Activated naive CD8-positive, alpha-beta T cell treated with anti-CD3 and anti-CD28 coated beads, Interleukin-2, amount 10 ng/mL, durations not matched to agents 7 days and 5 days (primary cell): ENCODE measurements at regions not wholly inside any gene's neighbourhood (a gene's known extent, or its start where the extent isn't known, plus 50 kb on each side); places are given as distances from the start of the nearest gene placed in this dataset.

Experiments used
- ATAC-seq: fragments of 150-1000 bp; cut with Tn5 transposase; one replicate; pipeline ENCODE4 v1.10.0; 2021; ENCODE audit warnings: low read depth, moderate library complexity
- POLR2A ChIA-PET: fragments of 350-600 bp; sonication (Branson Sonifier 250); formaldehyde crosslinking; loops from one replicate; lab custom pipeline; 2021; ENCODE audit warnings: antibody characterized with exemption; lab: Charles Lee
- DNase-seq: peaks from one replicate; pipeline ENCODE4 v3.0.0; 2021
- H3K27ac Mint-ChIP-seq: one replicate; pipeline ENCODE4 v1.8.0; 2022; ENCODE audit warnings: mild to moderate bottlenecking, mixed read lengths
- H3K27me3 Mint-ChIP-seq: one replicate; pipeline ENCODE4 v1.8.0; 2022; ENCODE audit warnings: mild to moderate bottlenecking, moderate library complexity, mixed read lengths
- H3K36me3 Mint-ChIP-seq: one replicate; pipeline ENCODE4 v1.8.0; 2021; ENCODE audit warnings: mild to moderate bottlenecking, mixed read lengths
- H3K4me1 Mint-ChIP-seq: one replicate; pipeline ENCODE4 v1.8.0; 2021; ENCODE audit warnings: mixed read lengths
- H3K4me3 Mint-ChIP-seq: one replicate; pipeline ENCODE4 v1.8.0; 2022; ENCODE audit warnings: mild to moderate bottlenecking, moderate library complexity, mixed read lengths
- H3K9me3 Mint-ChIP-seq: one replicate; pipeline ENCODE4 v1.8.0; 2021; ENCODE audit warnings: mixed read lengths

GRCh38 chr17:31693433-31694220 lies 165.4 kb downstream of the COPRS start:
- no peak for ATAC-seq
- Mint-ChIP-seq H3K27ac (no peak overlapping the region), H3K36me3 (no peaks in the 10 kb centered on the region), H3K9me3 (no peaks in the 10 kb centered on the region), H3K4me1 (no peaks in the 10 kb centered on the region), H3K4me3 (no peak overlapping the region), H3K27me3 (peaks cover 6% of the 10 kb centered on the region)
- POLR2A ChIA-PET: no interaction called here
- no peak for DNase-seq

GRCh38 chr17:31692632-31693031 lies 166.4 kb downstream of the COPRS start:
- no peak overlapping the region for H3K4me3 Mint-ChIP-seq
- ATAC-seq (no peak), DNase-seq (no peak)
- no peaks in the 10 kb centered on the region for H3K9me3 Mint-ChIP-seq
- peaks cover 3% of the 10 kb centered on the region for H3K27me3 Mint-ChIP-seq
- H3K27ac Mint-ChIP-seq: no peak overlapping the region
- H3K4me1 Mint-ChIP-seq: no peaks in the 10 kb centered on the region
- no peaks in the 10 kb centered on the region for H3K36me3 Mint-ChIP-seq
- POLR2A ChIA-PET: no interaction called here

- Mint-ChIP-seq H3K27me3 (peaks cover 3% of the 10 kb centered on the region), H3K4me1 (no peaks in the 10 kb centered on the region), H3K27ac (no peak overlapping the region), H3K36me3 (no peaks in the 10 kb centered on the region), H3K4me3 (no peak overlapping the region), H3K9me3 (no peaks in the 10 kb centered on the region)
- ATAC-seq (no peak), DNase-seq (no peak)
- POLR2A ChIA-PET: no interaction called here
Measured at GRCh38 chr17:31692027-31692426, 167.0 kb downstream of the COPRS start.

GRCh38 chr17:31691251-31691905 lies 167.7 kb downstream of the COPRS start:
- no peak for ATAC-seq

GRCh38 chr17:31690151-31690551 lies 168.9 kb downstream of the COPRS start:
- Mint-ChIP-seq H3K4me1 (no peaks in the 10 kb centered on the region), H3K27ac (no peak overlapping the region), H3K27me3 (peaks cover 9% of the 10 kb centered on the region), H3K9me3 (no peaks in the 10 kb centered on the region), H3K4me3 (no peak overlapping the region), H3K36me3 (no peaks in the 10 kb centered on the region)
- DNase-seq: no peak
- no peak for ATAC-seq
- POLR2A ChIA-PET: no interaction called here

More at GRCh38 chr17:31691251-31691905, 167.7 kb downstream of the COPRS start:
- POLR2A ChIA-PET: no interaction called here
- Mint-ChIP-seq H3K9me3 (no peaks in the 10 kb centered on the region), H3K4me1 (no peaks in the 10 kb centered on the region), H3K36me3 (no peaks in the 10 kb centered on the region), H3K27me3 (peaks cover 9% of the 10 kb centered on the region), H3K27ac (no peak overlapping the region), H3K4me3 (no peak overlapping the region)
- no peak for DNase-seq

- DNase-seq: no peak
- no peak overlapping the region for H3K27ac Mint-ChIP-seq
- no peaks in the 10 kb centered on the region for H3K9me3 Mint-ChIP-seq
Measured at GRCh38 chr17:31688701-31689100, 170.3 kb downstream of the COPRS start.

GRCh38 chr17:31687505-31688126 lies 171.4 kb downstream of the COPRS start:
- Mint-ChIP-seq H3K36me3 (no peaks in the 10 kb centered on the region), H3K27ac (no peak overlapping the region), H3K9me3 (no peaks in the 10 kb centered on the region), H3K4me3 (no peak overlapping the region), H3K4me1 (no peaks in the 10 kb centered on the region), H3K27me3 (peaks cover 18% of the 10 kb centered on the region)
- POLR2A ChIA-PET: no interaction called here
- ATAC-seq (no peak), DNase-seq (no peak)

More at GRCh38 chr17:31688701-31689100, 170.3 kb downstream of the COPRS start:
- ATAC-seq: no peak
- no peaks in the 10 kb centered on the region for H3K36me3 Mint-ChIP-seq
- H3K4me3 Mint-ChIP-seq: no peak overlapping the region
- H3K4me1 Mint-ChIP-seq: no peaks in the 10 kb centered on the region
- H3K27me3 Mint-ChIP-seq: peaks cover 10% of the 10 kb centered on the region
- POLR2A ChIA-PET: no interaction called here

- no peaks in the 10 kb centered on the region for H3K4me1 Mint-ChIP-seq
- DNase-seq (no peak), ATAC-seq (no peak)
- H3K36me3 Mint-ChIP-seq: no peaks in the 10 kb centered on the region
- peaks cover 23% of the 10 kb centered on the region for H3K27me3 Mint-ChIP-seq
- POLR2A ChIA-PET: no interaction called here
- no peak overlapping the region for H3K4me3 Mint-ChIP-seq
- H3K9me3 Mint-ChIP-seq: no peaks in the 10 kb centered on the region
- H3K27ac Mint-ChIP-seq: no peak overlapping the region
Measured at GRCh38 chr17:31686495-31686894, 172.5 kb downstream of the COPRS start.

- Mint-ChIP-seq H3K9me3 (no peaks in the 10 kb centered on the region), H3K4me1 (peaks cover 6% of the 10 kb centered on the region), H3K27ac (no peak overlapping the region), H3K36me3 (no peaks in the 10 kb centered on the region), H3K4me3 (no peak overlapping the region), H3K27me3 (peaks cover 33% of the 10 kb centered on the region)
- POLR2A ChIA-PET: no interaction called here
- ATAC-seq: no peak
- no peak for DNase-seq
Measured at GRCh38 chr17:31684901-31685300, 174.1 kb downstream of the COPRS start.

GRCh38 chr17:31680126-31680525 lies 178.9 kb downstream of the COPRS start:
- H3K4me3 Mint-ChIP-seq: no peak overlapping the region
- peaks cover 7% of the 10 kb centered on the region for H3K4me1 Mint-ChIP-seq
- POLR2A ChIA-PET: no interaction called here
- ATAC-seq: no peak
- H3K36me3 Mint-ChIP-seq: no peaks in the 10 kb centered on the region
- peaks cover 33% of the 10 kb centered on the region for H3K27me3 Mint-ChIP-seq
- H3K27ac Mint-ChIP-seq: no peak overlapping the region
- no peaks in the 10 kb centered on the region for H3K9me3 Mint-ChIP-seq
- DNase-seq: no peak

GRCh38 chr17:31679667-31680066 lies 179.4 kb downstream of the COPRS start:
- Mint-ChIP-seq H3K27ac (no peak overlapping the region), H3K36me3 (no peaks in the 10 kb centered on the region), H3K9me3 (no peaks in the 10 kb centered on the region), H3K4me3 (no peak overlapping the region), H3K27me3 (peaks cover 36% of the 10 kb centered on the region), H3K4me1 (peaks cover 7% of the 10 kb centered on the region)
- DNase-seq (no peak), ATAC-seq (no peak)
- POLR2A ChIA-PET: no interaction called here

GRCh38 chr17:31678431-31678830 lies 180.6 kb downstream of the COPRS start:
- Mint-ChIP-seq H3K4me3 (no peak overlapping the region), H3K27me3 (peaks cover 34% of the 10 kb centered on the region), H3K27ac (no peak overlapping the region), H3K36me3 (no peaks in the 10 kb centered on the region), H3K4me1 (peaks cover 7% of the 10 kb centered on the region), H3K9me3 (no peaks in the 10 kb centered on the region)
- DNase-seq (no peak), ATAC-seq (no peak)
- POLR2A ChIA-PET: no interaction called here

GRCh38 chr17:31677681-31678080 lies 181.4 kb downstream of the COPRS start:
- ATAC-seq (no peak), DNase-seq (no peak)
- Mint-ChIP-seq H3K36me3 (no peaks in the 10 kb centered on the region), H3K9me3 (no peaks in the 10 kb centered on the region), H3K27me3 (peaks cover 28% of the 10 kb centered on the region), H3K27ac (no peak overlapping the region), H3K4me3 (no peak overlapping the region), H3K4me1 (peaks cover 7% of the 10 kb centered on the region)
- POLR2A ChIA-PET: no interaction called here

GRCh38 chr17:31677036-31677435 lies 182.0 kb downstream of the COPRS start:
- peaks cover 26% of the 10 kb centered on the region for H3K27me3 Mint-ChIP-seq
- ATAC-seq (no peak), DNase-seq (no peak)
- H3K36me3 Mint-ChIP-seq: no peaks in the 10 kb centered on the region
- peaks cover 7% of the 10 kb centered on the region for H3K4me1 Mint-ChIP-seq
- H3K27ac Mint-ChIP-seq: no peak overlapping the region
- POLR2A ChIA-PET: no interaction called here
- no peaks in the 10 kb centered on the region for H3K9me3 Mint-ChIP-seq
- no peak overlapping the region for H3K4me3 Mint-ChIP-seq
